ENCODE measurements at regions not wholly inside any gene's neighbourhood (a gene's known extent, or its start where the extent isn't known, plus 50 kb on each side); places are given as distances from the start of the nearest gene placed in this dataset.

GRCh38 chr21:15222707-15223106 lies 157.9 kb upstream of the NRIP1 start:
- Histone ChIP-seq H3K4me3 (ENCODE audit: low read depth, low read length) (no peak overlapping the region), H3K36me3 (ENCODE audit: control insufficient read depth in 2 of 2, insufficient read depth in 1 of 2, low read length in 2 of 2) (no peaks in the 10 kb centered on the region), H3K9me3 (ENCODE audit: control insufficient read depth, insufficient read depth, low read depth, low read length) (no peaks in the 10 kb centered on the region), H3K27ac (ENCODE audit: extremely low read depth, low read depth, low read length) (no peak overlapping the region), H3K4me1 (ENCODE audit: control insufficient read depth, insufficient read depth, low read length) (peaks cover 4% of the 10 kb centered on the region; the same call in 1 of the 2 replicates)
- ChIA-PET POLR2A (no interaction called here), CTCF (interaction anchor here (1.0 kb wide), 1 partner anchor 330 kb away, joined by 3 read pairs; no protein-coding TSS in a partner anchor)
- peak; percentile 67 for TF ChIP-seq HIC1 (tag by site-specific recombination; IDR thresholded peaks at IDR 0.05)
- no peak for TF ChIP-seq TRIM28 (IDR thresholded peaks at IDR 0.05; ENCODE audit: borderline replicate concordance, low read length)
- TF ChIP-seq ZFP37 (tag by site-specific recombination; IDR thresholded peaks at IDR 0.05): no peak
- TF ChIP-seq ZNF362 (tag by site-specific recombination; IDR thresholded peaks at IDR 0.05): no peak
- TF ChIP-seq OSR2 (tag by site-specific recombination; IDR thresholded peaks at IDR 0.05): peak; percentile 28; the same call in 1 of the 2 replicates

DNA sequence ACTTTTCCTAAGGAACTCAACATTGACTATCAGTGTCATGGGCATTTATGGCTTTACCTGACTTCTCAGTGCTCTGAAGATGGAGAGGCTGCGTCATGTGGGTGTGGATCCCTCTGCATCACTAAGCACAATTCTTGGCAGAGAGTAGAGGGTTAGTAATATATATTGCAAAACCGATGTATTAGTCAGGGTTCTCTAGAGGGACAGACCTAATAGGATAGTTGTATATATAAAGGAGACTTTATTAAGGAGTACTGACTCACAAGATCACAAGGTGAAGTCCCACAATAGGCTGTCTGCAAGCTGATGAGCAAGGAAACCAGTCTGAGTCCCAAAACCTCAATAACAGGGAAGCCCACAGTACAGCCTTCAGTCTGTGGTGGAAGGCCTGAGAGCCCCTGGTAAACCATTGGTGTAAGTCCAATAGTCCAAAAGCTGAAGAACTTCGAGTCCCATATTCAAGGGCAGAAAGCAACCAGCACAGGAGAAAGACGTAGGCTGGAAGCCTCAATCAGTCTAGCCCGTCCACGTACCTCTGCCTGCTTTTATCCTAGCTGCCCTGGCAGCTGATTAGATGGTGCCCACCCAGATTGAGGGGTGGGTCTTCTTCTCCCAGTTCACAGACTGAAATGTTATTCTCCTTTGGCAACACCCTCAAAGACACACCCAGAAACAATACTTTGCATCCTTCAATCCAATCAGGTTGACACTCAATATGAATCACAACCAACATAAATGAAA lies 159.7 kb upstream of the NRIP1 start:
- TF ChIP-seq ZNF18 (tag by site-specific recombination; IDR thresholded peaks at IDR 0.05) (no peak), ATF2 (tag by site-specific recombination; IDR thresholded peaks at IDR 0.05; ENCODE audit: low read depth) (no peak)
- TF ChIP-seq, protein P1, sequence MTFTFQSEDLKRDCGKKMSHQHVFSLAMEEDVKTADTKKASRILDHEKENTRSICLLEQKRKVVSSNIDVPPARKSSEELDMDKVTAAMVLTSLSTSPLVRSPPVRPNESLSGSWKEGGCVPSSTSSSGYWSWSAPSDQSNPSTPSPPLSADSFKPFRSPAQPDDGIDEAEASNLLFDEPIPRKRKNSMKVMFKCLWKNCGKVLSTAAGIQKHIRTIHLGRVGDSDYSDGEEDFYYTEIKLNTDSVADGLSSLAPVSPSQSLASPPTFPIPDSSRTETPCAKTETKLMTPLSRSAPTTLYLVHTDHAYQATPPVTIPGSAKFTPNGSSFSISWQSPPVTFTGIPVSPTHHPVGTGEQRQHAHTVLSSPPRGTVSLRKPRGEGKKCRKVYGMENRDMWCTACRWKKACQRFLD (tag by site-specific recombination; IDR thresholded peaks at IDR 0.05): no peak
- H3K9me3 ChIP-seq (ENCODE audit: control insufficient read depth, insufficient read depth, low read depth, low read length): no peaks in the 10 kb centered on the region
- ChIA-PET CTCF (no interaction called here), POLR2A (no interaction called here)
- H3K4me1 ChIP-seq (ENCODE audit: control insufficient read depth, insufficient read depth, low read length): peaks cover 4% of the 10 kb centered on the region; the same call in 1 of the 2 replicates
- no peak overlapping the region for H3K4me3 ChIP-seq (ENCODE audit: low read depth, low read length)
- H3K36me3 ChIP-seq (ENCODE audit: control insufficient read depth in 2 of 2, insufficient read depth in 1 of 2, low read length in 2 of 2): no peaks in the 10 kb centered on the region
- no peak overlapping the region for H3K27ac ChIP-seq (ENCODE audit: extremely low read depth, low read depth, low read length)

- H3K9me3 ChIP-seq (ENCODE audit: control insufficient read depth, insufficient read depth, low read depth, low read length): no peaks in the 10 kb centered on the region
- POLR2A ChIA-PET: interaction anchor here (0.6 kb wide), 1 partner anchor 172 kb away, joined by 3 read pairs; no protein-coding TSS in a partner anchor
- CTCF ChIA-PET: interaction anchor here (0.7 kb wide), 1 partner anchor 100 kb away, joined by 3 read pairs; no protein-coding TSS in a partner anchor
- no peak overlapping the region for H3K27ac ChIP-seq (ENCODE audit: extremely low read depth, low read depth, low read length)
- no peak overlapping the region for H3K4me3 ChIP-seq (ENCODE audit: low read depth, low read length)
- no peaks in the 10 kb centered on the region for H3K36me3 ChIP-seq (ENCODE audit: control insufficient read depth in 2 of 2, insufficient read depth in 1 of 2, low read length in 2 of 2)
- H3K4me1 ChIP-seq (ENCODE audit: control insufficient read depth, insufficient read depth, low read length): no peaks in the 10 kb centered on the region
- TF ChIP-seq ZNF621 (tag by site-specific recombination; IDR thresholded peaks at IDR 0.05): no peak
- TF ChIP-seq ZNF169 (tag by site-specific recombination; IDR thresholded peaks at IDR 0.05): no peak
- TF ChIP-seq, protein P2, sequence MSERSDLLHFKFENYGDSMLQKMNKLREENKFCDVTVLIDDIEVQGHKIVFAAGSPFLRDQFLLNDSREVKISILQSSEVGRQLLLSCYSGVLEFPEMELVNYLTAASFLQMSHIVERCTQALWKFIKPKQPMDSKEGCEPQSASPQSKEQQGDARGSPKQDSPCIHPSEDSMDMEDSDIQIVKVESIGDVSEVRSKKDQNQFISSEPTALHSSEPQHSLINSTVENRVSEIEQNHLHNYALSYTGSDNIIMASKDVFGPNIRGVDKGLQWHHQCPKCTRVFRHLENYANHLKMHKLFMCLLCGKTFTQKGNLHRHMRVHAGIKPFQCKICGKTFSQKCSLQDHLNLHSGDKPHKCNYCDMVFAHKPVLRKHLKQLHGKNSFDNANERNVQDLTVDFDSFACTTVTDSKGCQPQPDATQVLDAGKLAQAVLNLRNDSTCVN (tag by site-specific recombination; optimal IDR thresholded peaks at IDR 0.05): no peak
- TF ChIP-seq ZNF529 (tag by site-specific recombination; IDR thresholded peaks at IDR 0.05; ENCODE audit: insufficient replicate concordance): no peak
- TF ChIP-seq SP2 (tag by site-specific recombination; IDR thresholded peaks at IDR 0.05): no peak
- TF ChIP-seq ZNF544 (tag by site-specific recombination; IDR thresholded peaks at IDR 0.05): no peak
- no peak for TF ChIP-seq ZNF777 (tag by site-specific recombination; IDR thresholded peaks at IDR 0.05; ENCODE audit: borderline replicate concordance)
- TF ChIP-seq, protein P3, sequence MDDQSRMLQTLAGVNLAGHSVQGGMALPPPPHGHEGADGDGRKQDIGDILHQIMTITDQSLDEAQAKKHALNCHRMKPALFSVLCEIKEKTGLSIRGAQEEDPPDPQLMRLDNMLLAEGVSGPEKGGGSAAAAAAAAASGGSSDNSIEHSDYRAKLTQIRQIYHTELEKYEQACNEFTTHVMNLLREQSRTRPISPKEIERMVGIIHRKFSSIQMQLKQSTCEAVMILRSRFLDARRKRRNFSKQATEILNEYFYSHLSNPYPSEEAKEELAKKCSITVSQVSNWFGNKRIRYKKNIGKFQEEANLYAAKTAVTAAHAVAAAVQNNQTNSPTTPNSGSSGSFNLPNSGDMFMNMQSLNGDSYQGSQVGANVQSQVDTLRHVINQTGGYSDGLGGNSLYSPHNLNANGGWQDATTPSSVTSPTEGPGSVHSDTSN (CRISPR knock-in tag; IDR thresholded peaks at IDR 0.05): no peak
- TF ChIP-seq ZNF398 (tag by site-specific recombination; IDR thresholded peaks at IDR 0.05): no peak
These were observed 163.1 kb upstream of the NRIP1 start for GRCh38 chr21:15227919-15228318.

Data from HEK293 (cell line).